Astrocyte of the cerebellum (primary cell): ENCODE measurements at regions not wholly inside any gene's neighbourhood (a gene's known extent, or its start where the extent isn't known, plus 50 kb on each side); places are given as distances from the start of the nearest gene placed in this dataset.

Experiments used
- DNase-seq: peaks from one replicate; pipeline ENCODE4 v3.0.0-alpha.2; 2011; ENCODE audit warnings: low read depth
- H3K4me3 ChIP-seq: 2 replicates; pipeline ENCODE4 v1.5.1; 2011; ENCODE audit warnings: mild to moderate bottlenecking, low read depth, low read length, moderate library complexity
- CTCF ChIP-seq: IDR thresholded peaks from 2 replicates; pipeline ENCODE4 v1.5.1; 2012; ENCODE audit warnings: low read length, low read depth, moderate library complexity, mild to moderate bottlenecking; ENCODE audit errors: missing control alignments
- in situ Hi-C: cut with HindIII; loops from 2 replicates; pipeline ENCODE4 v1.10.0; 2017; ENCODE audit warnings: low sequenced_read_pairs

GRCh38 chr3:66099541-66100065 is 60.9 kb upstream of the MAGI1 start:
- in situ Hi-C loops: loop anchor here (5.0 kb wide), 1 partner anchor 57 kb away; no protein-coding TSS in a partner anchor
- DNase-seq: peak; percentile 72
- H3K4me3 ChIP-seq: no peak overlapping the region
- no peak for TF ChIP-seq CTCF

- DNase-seq: peak; percentile 44
- no peak overlapping the region for H3K4me3 ChIP-seq
- TF ChIP-seq CTCF: no peak
- in situ Hi-C loops: loop anchor here (5.0 kb wide), 1 partner anchor 56 kb away; no protein-coding TSS in a partner anchor
These were observed 59.7 kb upstream of the MAGI1 start for GRCh38 chr3:66098436-66098835.

GRCh38 chr3:66097647-66098046 is 58.9 kb upstream of the MAGI1 start:
- H3K4me3 ChIP-seq: no peak overlapping the region
- no peak for TF ChIP-seq CTCF
- in situ Hi-C loops: loop anchor here (5.0 kb wide), 1 partner anchor 55 kb away; no protein-coding TSS in a partner anchor
- DNase-seq: no peak

- no peak for DNase-seq
- H3K4me3 ChIP-seq: no peak overlapping the region
- TF ChIP-seq CTCF: no peak
- in situ Hi-C loops: loop anchor here (5.0 kb wide), 1 partner anchor 53 kb away; no protein-coding TSS in a partner anchor
These were observed 56.7 kb upstream of the MAGI1 start for GRCh38 chr3:66095295-66096001.

GRCh38 chr3:66093981-66094380 is 55.3 kb upstream of the MAGI1 start:
- TF ChIP-seq CTCF: no peak
- no peak for DNase-seq
- in situ Hi-C loops: no loop called here

GRCh38 chr3:66092175-66092995 is 53.7 kb upstream of the MAGI1 start:
- no peak for TF ChIP-seq CTCF
- in situ Hi-C loops: no loop called here
- H3K4me3 ChIP-seq: no peak overlapping the region
- DNase-seq: no peak

More at GRCh38 chr3:66093981-66094380, 55.3 kb upstream of the MAGI1 start:
- no peak overlapping the region for H3K4me3 ChIP-seq
